ENCODE measurements at regions not wholly inside any gene's neighbourhood (a gene's known extent, or its start where the extent isn't known, plus 50 kb on each side); places are given as distances from the start of the nearest gene placed in this dataset.

DNA sequence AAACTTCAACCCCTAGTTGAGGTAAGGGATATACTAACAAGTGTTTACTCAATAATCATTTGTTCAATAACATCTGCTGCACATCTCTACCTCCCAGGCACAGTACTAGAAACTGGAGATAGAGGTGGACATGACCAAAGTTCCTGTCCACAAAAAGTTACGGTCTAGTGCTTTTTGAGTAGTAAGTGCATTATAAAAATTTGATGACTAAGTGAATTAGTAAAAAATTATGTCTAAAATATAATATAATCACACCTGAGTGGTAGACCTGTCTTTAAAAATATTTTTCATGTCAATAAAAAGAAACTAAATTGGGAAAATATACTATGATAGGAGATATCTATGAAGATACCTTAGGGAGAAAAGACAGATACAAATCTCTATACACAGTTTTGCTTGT, 121.5 kb upstream of the FHIT start (continued):
- no peak for TF ChIP-seq ZNF10 (tag by site-specific recombination; IDR thresholded peaks at IDR 0.05)
- no peak for TF ChIP-seq ZNF221 (tag by site-specific recombination; IDR thresholded peaks at IDR 0.05; ENCODE audit: borderline replicate concordance)
- no peak for TF ChIP-seq ZNF473 (tag by site-specific recombination; IDR thresholded peaks at IDR 0.05)
- TF ChIP-seq, protein P1, sequence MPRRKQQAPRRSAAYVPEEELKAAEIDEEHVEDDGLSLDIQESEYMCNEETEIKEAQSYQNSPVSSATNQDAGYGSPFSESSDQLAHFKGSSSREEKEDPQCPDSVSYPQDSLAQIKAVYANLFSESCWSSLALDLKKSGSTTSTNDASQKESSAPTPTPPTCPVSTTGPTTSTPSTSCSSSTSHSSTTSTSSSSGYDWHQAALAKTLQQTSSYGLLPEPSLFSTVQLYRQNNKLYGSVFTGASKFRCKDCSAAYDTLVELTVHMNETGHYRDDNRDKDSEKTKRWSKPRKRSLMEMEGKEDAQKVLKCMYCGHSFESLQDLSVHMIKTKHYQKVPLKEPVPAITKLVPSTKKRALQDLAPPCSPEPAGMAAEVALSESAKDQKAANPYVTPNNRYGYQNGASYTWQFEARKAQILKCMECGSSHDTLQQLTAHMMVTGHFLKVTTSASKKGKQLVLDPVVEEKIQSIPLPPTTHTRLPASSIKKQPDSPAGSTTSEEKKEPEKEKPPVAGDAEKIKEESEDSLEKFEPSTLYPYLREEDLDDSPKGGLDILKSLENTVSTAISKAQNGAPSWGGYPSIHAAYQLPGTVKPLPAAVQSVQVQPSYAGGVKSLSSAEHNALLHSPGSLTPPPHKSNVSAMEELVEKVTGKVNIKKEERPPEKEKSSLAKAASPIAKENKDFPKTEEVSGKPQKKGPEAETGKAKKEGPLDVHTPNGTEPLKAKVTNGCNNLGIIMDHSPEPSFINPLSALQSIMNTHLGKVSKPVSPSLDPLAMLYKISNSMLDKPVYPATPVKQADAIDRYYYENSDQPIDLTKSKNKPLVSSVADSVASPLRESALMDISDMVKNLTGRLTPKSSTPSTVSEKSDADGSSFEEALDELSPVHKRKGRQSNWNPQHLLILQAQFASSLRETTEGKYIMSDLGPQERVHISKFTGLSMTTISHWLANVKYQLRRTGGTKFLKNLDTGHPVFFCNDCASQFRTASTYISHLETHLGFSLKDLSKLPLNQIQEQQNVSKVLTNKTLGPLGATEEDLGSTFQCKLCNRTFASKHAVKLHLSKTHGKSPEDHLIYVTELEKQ (tag by site-specific recombination; IDR thresholded peaks at IDR 0.05; ENCODE audit: borderline replicate concordance) = no peak
- no peak for TF ChIP-seq ZNF114 (tag by site-specific recombination; IDR thresholded peaks at IDR 0.05)
- TF ChIP-seq ZNF140 (tag by site-specific recombination; IDR thresholded peaks at IDR 0.05) = no peak

DNA sequence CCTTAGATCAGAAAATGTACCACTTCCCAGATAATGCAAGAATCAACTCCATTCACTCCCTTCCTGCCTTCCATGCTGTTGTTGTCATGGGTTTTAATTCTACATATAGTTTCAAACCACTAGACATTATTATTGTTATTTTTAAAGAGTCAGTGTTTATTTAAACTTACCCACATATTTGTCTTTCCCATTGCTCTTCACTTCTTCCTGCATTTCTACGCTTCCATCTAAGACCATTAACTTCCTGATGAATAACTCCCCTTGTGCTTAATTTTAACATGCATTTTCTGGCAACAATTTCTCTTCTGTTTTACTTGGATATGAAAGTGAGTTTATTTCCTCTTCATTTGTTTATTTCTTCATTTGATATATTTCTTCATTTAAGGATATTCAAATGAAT, 127.1 kb upstream of the FHIT start:
- Histone ChIP-seq H3K27ac (ENCODE audit: extremely low read depth, low read depth, low read length) (no peak overlapping the region), H3K9me3 (ENCODE audit: control insufficient read depth, insufficient read depth, low read depth, low read length) (no peaks in the 10 kb centered on the region), H3K36me3 (ENCODE audit: control insufficient read depth in 2 of 2, insufficient read depth in 1 of 2, low read length in 2 of 2) (no peaks in the 10 kb centered on the region), H3K4me1 (ENCODE audit: control insufficient read depth, insufficient read depth, low read length) (no peaks in the 10 kb centered on the region), H3K4me3 (ENCODE audit: low read depth, low read length) (no peak overlapping the region)
- ChIA-PET POLR2A (no interaction called here), CTCF (no interaction called here)
- TF ChIP-seq ZNF223 (tag by site-specific recombination; IDR thresholded peaks at IDR 0.05) (no peak), ZNF394 (tag by site-specific recombination; IDR thresholded peaks at IDR 0.05; ENCODE audit: borderline replicate concordance) (no peak), ZNF302 (tag by site-specific recombination; IDR thresholded peaks at IDR 0.05; ENCODE audit: low read depth) (no peak), ZNF600 (tag by site-specific recombination; IDR thresholded peaks at IDR 0.05) (no peak)
- TF ChIP-seq, protein P2, sequence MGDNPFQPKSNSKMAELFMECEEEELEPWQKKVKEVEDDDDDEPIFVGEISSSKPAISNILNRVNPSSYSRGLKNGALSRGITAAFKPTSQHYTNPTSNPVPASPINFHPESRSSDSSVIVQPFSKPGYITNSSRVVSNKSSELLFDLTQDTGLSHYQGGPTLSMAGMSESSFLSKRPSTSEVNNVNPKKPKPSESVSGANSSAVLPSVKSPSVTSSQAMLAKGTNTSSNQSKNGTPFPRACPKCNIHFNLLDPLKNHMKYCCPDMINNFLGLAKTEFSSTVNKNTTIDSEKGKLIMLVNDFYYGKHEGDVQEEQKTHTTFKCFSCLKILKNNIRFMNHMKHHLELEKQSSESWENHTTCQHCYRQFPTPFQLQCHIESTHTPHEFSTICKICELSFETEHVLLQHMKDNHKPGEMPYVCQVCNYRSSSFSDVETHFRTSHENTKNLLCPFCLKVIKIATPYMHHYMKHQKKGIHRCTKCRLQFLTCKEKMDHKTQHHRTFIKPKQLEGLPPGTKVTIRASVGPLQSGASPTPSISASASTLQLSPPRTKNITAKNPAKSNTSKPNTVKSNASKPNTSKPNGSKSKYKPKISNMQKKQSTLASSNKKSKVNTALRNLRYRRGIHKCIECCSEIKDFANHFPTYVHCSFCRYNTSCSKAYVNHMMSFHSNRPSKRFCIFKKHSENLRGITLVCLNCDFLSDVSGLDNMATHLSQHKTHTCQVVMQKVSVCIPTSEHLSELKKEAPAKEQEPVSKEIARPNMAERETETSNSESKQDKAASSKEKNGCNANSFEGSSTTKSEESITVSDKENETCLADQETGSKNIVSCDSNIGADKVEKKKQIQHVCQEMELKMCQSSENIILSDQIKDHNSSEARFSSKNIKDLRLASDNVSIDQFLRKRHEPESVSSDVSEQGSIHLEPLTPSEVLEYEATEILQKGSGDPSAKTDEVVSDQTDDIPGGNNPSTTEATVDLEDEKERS (tag by site-specific recombination; IDR thresholded peaks at IDR 0.05) = no peak

DNA sequence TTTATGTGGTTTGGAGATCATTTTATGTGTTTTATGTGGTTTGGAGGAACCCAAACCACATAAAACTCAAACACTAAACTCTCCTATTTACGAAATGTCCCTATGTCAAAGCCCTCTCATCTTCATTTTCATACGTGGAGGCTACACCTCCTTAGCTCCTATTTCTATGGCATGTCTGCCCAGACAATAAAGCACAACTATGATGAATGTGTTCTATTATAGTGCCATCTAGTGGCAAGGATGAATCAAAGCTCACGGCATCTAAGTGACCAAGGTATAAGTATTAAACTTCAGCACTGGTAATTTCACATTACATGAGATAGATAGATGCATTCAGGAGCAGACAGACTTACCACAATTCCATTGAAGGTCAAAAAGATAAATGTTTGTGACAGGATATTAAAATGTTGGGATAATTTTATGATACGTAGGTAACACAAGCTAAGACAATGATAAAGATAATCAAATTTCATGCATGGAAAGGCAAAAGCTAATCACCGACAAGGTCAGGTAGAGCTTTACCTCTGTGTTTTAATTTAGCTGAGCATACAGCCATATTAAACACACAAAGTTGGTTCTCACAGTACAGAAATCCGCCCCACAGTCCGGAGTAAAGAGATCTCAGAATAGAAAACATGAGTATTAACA, 130.6 kb upstream of the FHIT start:
- CTCF ChIA-PET = interaction anchor here (0.6 to 1.4 kb wide), 19 partner anchors 10 to 840 kb away, joined by 3 to 5 read pairs (median 3); no protein-coding TSS in a partner anchor
- no peaks in the 10 kb centered on the region for H3K4me1 ChIP-seq (ENCODE audit: control insufficient read depth, insufficient read depth, low read length)
- TF ChIP-seq ZNF433 (tag by site-specific recombination; IDR thresholded peaks at IDR 0.05; ENCODE audit: low read depth) (no peak), ZNF654 (tag by site-specific recombination; IDR thresholded peaks at IDR 0.05; ENCODE audit: low read depth) (peak; percentile 80), ZNF664 (tag by site-specific recombination; IDR thresholded peaks at IDR 0.05) (0 out of 2 replicates have a peak, but pooled peaks have one; percentile 14)
- POLR2A ChIA-PET = no interaction called here
- H3K27ac ChIP-seq (ENCODE audit: extremely low read depth, low read depth, low read length) = no peak overlapping the region
- H3K36me3 ChIP-seq (ENCODE audit: control insufficient read depth in 2 of 2, insufficient read depth in 1 of 2, low read length in 2 of 2) = no peaks in the 10 kb centered on the region
- no peak overlapping the region for H3K4me3 ChIP-seq (ENCODE audit: low read depth, low read length)
- no peaks in the 10 kb centered on the region for H3K9me3 ChIP-seq (ENCODE audit: control insufficient read depth, insufficient read depth, low read depth, low read length)

All from HEK293 (cell line).